Trophoblast cell (in vitro differentiated cells and primary cell): ENCODE measurements at regions not wholly inside any gene's neighbourhood (a gene's known extent, or its start where the extent isn't known, plus 50 kb on each side); places are given as distances from the start of the nearest gene placed in this dataset.

Experiments used
- DNase-seq, 2 donors: peaks; one replicate each; pipeline ENCODE4 v3.0.0-alpha.2; 2016
- H2AFZ ChIP-seq: 2 replicates; pipeline ENCODE4 v1.6.1; 2013; ENCODE audit warnings: low read length, moderate library complexity, mild to moderate bottlenecking; ENCODE audit not compliant: insufficient read depth, poor library complexity
- H2AK5ac ChIP-seq: 2 replicates; pipeline ENCODE4 v1.6.1; 2013; ENCODE audit warnings: mild to moderate bottlenecking, low read length
- H2BK120ac ChIP-seq: 2 replicates; pipeline ENCODE4 v1.6.1; 2013; ENCODE audit warnings: low read length, mild to moderate bottlenecking, moderate library complexity; ENCODE audit not compliant: insufficient read depth, poor library complexity
- H2BK12ac ChIP-seq: 2 replicates; pipeline ENCODE4 v1.6.1; 2013; ENCODE audit warnings: mild to moderate bottlenecking, low read length, moderate library complexity
- H2BK5ac ChIP-seq: 2 replicates; pipeline ENCODE4 v1.6.1; 2013; ENCODE audit warnings: low read length, low read depth, moderate library complexity, mild to moderate bottlenecking; ENCODE audit not compliant: poor library complexity
- H3K14ac ChIP-seq: 2 replicates; pipeline ENCODE4 v1.6.1; 2013; ENCODE audit warnings: mild to moderate bottlenecking, low read length
- H3K18ac ChIP-seq: 2 replicates; pipeline ENCODE4 v1.6.1; 2013; ENCODE audit warnings: mild to moderate bottlenecking, low read length
- H3K23ac ChIP-seq: 2 replicates; pipeline ENCODE4 v1.6.1; 2013; ENCODE audit warnings: low read length
- H3K27ac ChIP-seq: 2 replicates; pipeline ENCODE4 v1.5.1; 2013; ENCODE audit warnings: low read depth, mild to moderate bottlenecking, inconsistent platforms, low read length, moderate library complexity
- H3K27me3 ChIP-seq: 2 replicates; pipeline ENCODE4 v1.6.1; 2013; ENCODE audit warnings: inconsistent platforms, mild to moderate bottlenecking, low read length, moderate library complexity; ENCODE audit not compliant: insufficient read depth
- H3K36me3 ChIP-seq, 2 experiments: 1 replicate in 1 of 2; 2 replicates in 1 of 2; pipeline ENCODE4 v1.6.1; 2013; ENCODE audit warnings: low read length in 2 of 2, mild to moderate bottlenecking in 2 of 2, moderate library complexity in 1 of 2; ENCODE audit not compliant: insufficient read depth in 2 of 2, control insufficient read depth in 1 of 2
- H3K4ac ChIP-seq: 2 replicates; pipeline ENCODE4 v1.6.1; 2013; ENCODE audit warnings: low read depth, mild to moderate bottlenecking, low read length, moderate library complexity
- H3K4me1 ChIP-seq, 2 experiments: 1 replicate in 1 of 2; 2 replicates in 1 of 2; pipeline ENCODE4 v1.6.1; 2013; ENCODE audit warnings: low read length in 2 of 2, mild to moderate bottlenecking in 2 of 2, moderate library complexity in 1 of 2; ENCODE audit not compliant: insufficient read depth in 2 of 2, control insufficient read depth in 1 of 2
- H3K4me2 ChIP-seq: 2 replicates; pipeline ENCODE4 v1.6.1; 2013; ENCODE audit warnings: inconsistent platforms, mild to moderate bottlenecking, low read length, moderate library complexity
- H3K4me3 ChIP-seq: 2 replicates; pipeline ENCODE4 v1.5.1; 2013; ENCODE audit warnings: mild to moderate bottlenecking, low read depth, low read length, inconsistent platforms
- H3K79me1 ChIP-seq: one replicate; pipeline ENCODE4 v1.6.1; 2013; ENCODE audit warnings: low read length
- H3K79me2 ChIP-seq: 2 replicates; pipeline ENCODE4 v1.6.1; 2013; ENCODE audit warnings: low read length, mild to moderate bottlenecking; ENCODE audit not compliant: control insufficient read depth, insufficient read depth, poor library complexity
- H3K9ac ChIP-seq: 2 replicates; pipeline ENCODE4 v1.6.1; 2013; ENCODE audit warnings: mild to moderate bottlenecking, low read length
- H3K9me3 ChIP-seq: 2 replicates; pipeline ENCODE4 v1.6.1; 2013; ENCODE audit warnings: low read depth, mild to moderate bottlenecking, control low read depth, inconsistent platforms, low read length; ENCODE audit not compliant: insufficient read depth
- H4K12ac ChIP-seq: 2 replicates; pipeline ENCODE4 v1.6.1; 2013; ENCODE audit warnings: low read depth, mild to moderate bottlenecking, low read length, moderate library complexity
- H4K8ac ChIP-seq: 2 replicates; pipeline ENCODE4 v1.6.1; 2013; ENCODE audit warnings: low read depth, mild to moderate bottlenecking, low read length, moderate library complexity
- H4K91ac ChIP-seq: one replicate; pipeline ENCODE4 v1.6.1; 2013; ENCODE audit warnings: low read depth, mild to moderate bottlenecking, low read length, moderate library complexity
- WGBS: extraction: QIAGEN DNeasy Blood & Tissue Kit; methylation state at CpG from one replicate; pipeline ENCODE4 v1.1.7; 2013; ENCODE audit warnings: missing lambda C conversion rate; ENCODE audit not compliant: insufficient read length, insufficient coverage; ENCODE audit errors: extremely low coverage; 5-methylcytosine and 5-hydroxymethylcytosine counted together

DNA sequence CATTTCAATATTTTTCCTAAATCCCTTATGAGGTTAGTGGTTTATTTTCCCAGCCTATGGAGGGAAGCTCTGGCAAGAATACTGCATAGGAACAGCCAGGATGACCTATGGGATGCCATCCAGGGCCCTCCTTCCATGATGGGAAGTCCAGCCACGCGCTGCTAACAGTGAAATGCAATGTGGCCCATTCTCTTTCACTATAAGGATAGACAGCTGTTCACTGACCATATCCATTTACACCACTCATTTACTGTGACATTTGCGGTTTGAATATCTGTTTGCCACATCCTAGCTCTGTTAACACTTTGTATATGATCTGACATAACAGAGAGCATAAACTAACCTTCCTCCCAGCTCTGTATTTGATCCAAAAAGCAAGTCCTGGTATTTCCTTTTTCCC lies 471.7 kb downstream of the CBLN4 start:
- Histone ChIP-seq H3K27ac (no peak overlapping the region), H2BK120ac (no peak overlapping the region), H3K23ac (no peak overlapping the region), H4K8ac (no peak overlapping the region), H3K79me1 (no peaks in the 10 kb centered on the region), H3K27me3 (no peaks in the 10 kb centered on the region), H3K79me2 (no peaks in the 10 kb centered on the region), H4K91ac (no peak overlapping the region), H3K36me3 (no peaks in the 10 kb centered on the region), H3K4me3 (no peak overlapping the region), H2AK5ac (no peak overlapping the region), H4K12ac (no peak overlapping the region), H2BK5ac (no peak overlapping the region), H2BK12ac (no peak overlapping the region), H3K9ac (no peak overlapping the region), H3K18ac (no peak overlapping the region), H3K9me3 (no peaks in the 10 kb centered on the region), H3K4me2 (no peak overlapping the region), H3K4me1 (no peaks in the 10 kb centered on the region), H3K4ac (no peak overlapping the region), H2AFZ (no peak overlapping the region), H3K14ac (no peak overlapping the region)
- no peak for DNase-seq
- no CpG with 5 or more reads among the region's 3 CpGs for WGBS

DNA sequence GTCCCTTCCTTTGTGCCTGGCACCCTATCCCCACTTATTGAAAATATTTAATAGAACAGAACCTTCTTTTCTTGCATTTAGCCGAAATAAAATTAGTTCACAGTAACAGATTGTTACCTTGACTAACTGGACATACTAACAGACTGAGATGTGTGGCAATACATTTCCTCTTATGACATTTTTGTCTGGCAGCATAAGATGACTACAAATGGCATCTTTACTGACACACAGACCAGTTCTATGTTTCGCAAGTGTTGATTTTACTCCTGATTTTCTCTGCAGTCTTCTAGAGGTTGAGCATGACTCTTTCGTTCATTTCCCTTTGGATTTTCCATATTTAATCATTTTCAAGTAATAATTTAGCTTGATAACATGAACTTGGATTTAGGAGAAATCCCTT lies 474.6 kb downstream of the CBLN4 start:
- Histone ChIP-seq H3K4me2 (no peak overlapping the region), H3K14ac (no peak overlapping the region), H3K18ac (no peak overlapping the region), H3K9ac (no peak overlapping the region), H3K79me1 (no peaks in the 10 kb centered on the region), H3K23ac (no peak overlapping the region), H4K12ac (no peak overlapping the region), H2AFZ (no peak overlapping the region), H2BK5ac (no peak overlapping the region), H2BK12ac (no peak overlapping the region), H4K8ac (no peak overlapping the region), H3K36me3 (no peaks in the 10 kb centered on the region), H2AK5ac (no peak overlapping the region), H3K9me3 (no peaks in the 10 kb centered on the region), H3K4me1 (no peaks in the 10 kb centered on the region), H2BK120ac (no peak overlapping the region), H3K79me2 (no peaks in the 10 kb centered on the region), H3K4ac (no peak overlapping the region), H3K27me3 (no peaks in the 10 kb centered on the region), H4K91ac (no peak overlapping the region), H3K4me3 (no peak overlapping the region), H3K27ac (no peak overlapping the region)
- DNase-seq = peak in 1 of 2 donors; percentile 25
- WGBS = no CpG with 5 or more reads among the region's 3 CpGs

- no peak overlapping the region for H2BK5ac ChIP-seq
- no peak overlapping the region for H3K4me3 ChIP-seq
- no peak overlapping the region for H3K27ac ChIP-seq
- no peak overlapping the region for H3K4ac ChIP-seq
- no peak overlapping the region for H2AFZ ChIP-seq
- no peaks in the 10 kb centered on the region for H3K27me3 ChIP-seq
- no peak overlapping the region for H3K14ac ChIP-seq
- no peak overlapping the region for H4K8ac ChIP-seq
- H4K12ac ChIP-seq = no peak overlapping the region
- no peak overlapping the region for H2BK12ac ChIP-seq
- H3K9me3 ChIP-seq = no peaks in the 10 kb centered on the region
- H4K91ac ChIP-seq = no peak overlapping the region
- H3K79me2 ChIP-seq = no peaks in the 10 kb centered on the region
- DNase-seq = no peak
- H3K23ac ChIP-seq = no peak overlapping the region
- no peak overlapping the region for H2AK5ac ChIP-seq
- H3K4me1 ChIP-seq = no peaks in the 10 kb centered on the region
- H3K36me3 ChIP-seq = no peaks in the 10 kb centered on the region
- H3K79me1 ChIP-seq = no peaks in the 10 kb centered on the region
- no CpG with 5 or more reads among the region's 3 CpGs for WGBS
- no peak overlapping the region for H3K9ac ChIP-seq
- no peak overlapping the region for H3K18ac ChIP-seq
- no peak overlapping the region for H3K4me2 ChIP-seq
- no peak overlapping the region for H2BK120ac ChIP-seq
These were observed 476.8 kb downstream of the CBLN4 start for GRCh38 chr20:55528482-55528881.

GRCh38 chr20:55522296-55522815 lies 483.0 kb downstream of the CBLN4 start:
- H4K91ac ChIP-seq = no peak overlapping the region
- no peak overlapping the region for H3K27ac ChIP-seq
- peaks cover 0 to 4% of the 10 kb centered on the region in 2 experiments for H3K4me1 ChIP-seq
- no peak overlapping the region for H2BK12ac ChIP-seq
- H3K79me1 ChIP-seq = no peaks in the 10 kb centered on the region
- peak in 1 of 2 donors; percentile 8 for DNase-seq
- no peak overlapping the region for H2BK5ac ChIP-seq
- H3K18ac ChIP-seq = no peak overlapping the region
- no peak overlapping the region for H2AK5ac ChIP-seq
- H3K4ac ChIP-seq = no peak overlapping the region
- H3K27me3 ChIP-seq = no peaks in the 10 kb centered on the region
- no peak overlapping the region for H3K23ac ChIP-seq
- WGBS = no CpG with 5 or more reads among the region's 4 CpGs
- H4K12ac ChIP-seq = no peak overlapping the region
- no peak overlapping the region for H3K4me3 ChIP-seq
- H3K36me3 ChIP-seq = no peaks in the 10 kb centered on the region
- no peak overlapping the region for H2BK120ac ChIP-seq
- no peaks in the 10 kb centered on the region for H3K9me3 ChIP-seq
- no peak overlapping the region for H3K9ac ChIP-seq
- no peak overlapping the region for H3K4me2 ChIP-seq
- no peak overlapping the region for H2AFZ ChIP-seq
- no peaks in the 10 kb centered on the region for H3K79me2 ChIP-seq
- H4K8ac ChIP-seq = no peak overlapping the region
- H3K14ac ChIP-seq = no peak overlapping the region
